CD4-positive, CD25-positive, alpha-beta regulatory T cell (primary cell): ENCODE measurements at regions not wholly inside any gene's neighbourhood (a gene's known extent, or its start where the extent isn't known, plus 50 kb on each side); places are given as distances from the start of the nearest gene placed in this dataset.

Experiments
- ATAC-seq, 2 donors: fragments of 150-1000 bp; cut with Tn5 transposase; one replicate each; pipeline ENCODE4 v1.10.0; 2021; ENCODE audit warnings: low read depth in 2 of 2, moderate number of reproducible peaks in 2 of 2, moderate library complexity in 1 of 2
- DNase-seq, 3 donors: peaks; one replicate each; pipeline versions ENCODE4 v3.0.0 to v3.0.0-alpha.2; 2012 to 2022; ENCODE audit warnings: mixed read lengths in 1 of 3
- H3K27ac ChIP-seq: one replicate; pipeline ENCODE4 v1.7.0; 2013; ENCODE audit warnings: mild to moderate bottlenecking, low read length; ENCODE audit not compliant: insufficient read depth, poor library complexity, severe bottlenecking
- H3K27me3 ChIP-seq: one replicate; pipeline ENCODE4 v1.7.0; 2013; ENCODE audit warnings: low read length; ENCODE audit not compliant: control insufficient read depth, insufficient read depth
- H3K36me3 ChIP-seq: one replicate; pipeline ENCODE4 v1.7.0; 2013; ENCODE audit warnings: mild to moderate bottlenecking, low read length, moderate library complexity; ENCODE audit not compliant: control insufficient read depth, insufficient read depth
- H3K4me1 ChIP-seq: 2 replicates; pipeline ENCODE4 v1.7.0; 2013; ENCODE audit warnings: mild to moderate bottlenecking, low read length; ENCODE audit not compliant: insufficient read depth, control insufficient read depth, poor library complexity, severe bottlenecking
- H3K4me3 ChIP-seq: one replicate; pipeline ENCODE4 v1.7.0; 2013; ENCODE audit warnings: low read depth, mild to moderate bottlenecking, low read length, moderate library complexity
- H3K9me3 ChIP-seq, 2 experiments: 1 replicate in 1 of 2; 2 replicates in 1 of 2; pipeline ENCODE4 v1.7.0; 2013; ENCODE audit warnings: low read length in 2 of 2, mild to moderate bottlenecking in 1 of 2, moderate library complexity in 1 of 2; ENCODE audit not compliant: control insufficient read depth in 2 of 2
- H3K27ac Mint-ChIP-seq, 3 donors: one replicate each; pipeline ENCODE4 v1.8.0; 2020 to 2022; ENCODE audit warnings: mild to moderate bottlenecking in 3 of 3, mixed read lengths in 3 of 3, moderate library complexity in 2 of 3
- H3K27me3 Mint-ChIP-seq: one replicate; pipeline ENCODE4 v1.8.0; 2022; ENCODE audit warnings: mild to moderate bottlenecking, mixed read lengths
- H3K36me3 Mint-ChIP-seq: one replicate; pipeline ENCODE4 v1.8.0; 2020; ENCODE audit warnings: mixed read lengths
- H3K4me1 Mint-ChIP-seq, 4 donors: one replicate each; pipeline ENCODE4 v1.8.0; 2020 to 2022; ENCODE audit warnings: mixed read lengths in 4 of 4, mild to moderate bottlenecking in 1 of 4
- H3K4me3 Mint-ChIP-seq, 4 donors: one replicate each; pipeline ENCODE4 v1.8.0; 2020 to 2022; ENCODE audit warnings: mild to moderate bottlenecking in 4 of 4, mixed read lengths in 4 of 4, moderate library complexity in 3 of 4
- H3K9me3 Mint-ChIP-seq, 7 donors: one replicate each; pipeline ENCODE4 v1.8.0; 2020 to 2022; ENCODE audit warnings: mixed read lengths in 7 of 7, mild to moderate bottlenecking in 3 of 7, moderate library complexity in 2 of 7

GRCh38 chr4:167730769-167731168 is 361.6 kb upstream of the ANXA10 start:
- Histone ChIP-seq H3K36me3 (no peaks in the 10 kb centered on the region), H3K27ac (no peak overlapping the region), H3K4me3 (no peak overlapping the region), H3K9me3 (peaks cover 2 to 14% of the 10 kb centered on the region in 2 experiments), H3K27me3 (no peaks in the 10 kb centered on the region), H3K4me1 (no peaks in the 10 kb centered on the region)
- no peak for ATAC-seq
- no peak overlapping the region for H3K27ac Mint-ChIP-seq
- no peaks in the 10 kb centered on the region for H3K36me3 Mint-ChIP-seq
- H3K9me3 Mint-ChIP-seq: peaks cover 0 to 38% (median 13%) of the 10 kb centered on the region in 7 donors
- no peak overlapping the region for H3K4me3 Mint-ChIP-seq
- no peak for DNase-seq
- H3K4me1 Mint-ChIP-seq: no peaks in the 10 kb centered on the region
- no peaks in the 10 kb centered on the region for H3K27me3 Mint-ChIP-seq

GRCh38 chr4:167745024-167745687 is 347.2 kb upstream of the ANXA10 start:
- H3K9me3 ChIP-seq: no peaks in the 10 kb centered on the region
- H3K27me3 Mint-ChIP-seq: no peaks in the 10 kb centered on the region

GRCh38 chr4:167767281-167767680 is 325.1 kb upstream of the ANXA10 start:
- H3K4me3 Mint-ChIP-seq: no peak overlapping the region
- DNase-seq (no peak), ATAC-seq (no peak)
- no peaks in the 10 kb centered on the region for H3K36me3 ChIP-seq
- no peak overlapping the region for H3K27ac ChIP-seq
- H3K4me3 ChIP-seq: no peak overlapping the region
- peaks cover 0 to 33% (median 12%) of the 10 kb centered on the region in 7 donors for H3K9me3 Mint-ChIP-seq
- H3K27me3 Mint-ChIP-seq: no peaks in the 10 kb centered on the region
- no peak overlapping the region for H3K27ac Mint-ChIP-seq
- H3K4me1 ChIP-seq: no peaks in the 10 kb centered on the region
- no peaks in the 10 kb centered on the region for H3K4me1 Mint-ChIP-seq
- H3K9me3 ChIP-seq: no peaks in the 10 kb centered on the region
- no peaks in the 10 kb centered on the region for H3K36me3 Mint-ChIP-seq
- no peaks in the 10 kb centered on the region for H3K27me3 ChIP-seq

More at GRCh38 chr4:167745024-167745687, 347.2 kb upstream of the ANXA10 start:
- Histone ChIP-seq H3K27ac (no peak overlapping the region), H3K36me3 (no peaks in the 10 kb centered on the region), H3K4me1 (no peaks in the 10 kb centered on the region), H3K27me3 (no peaks in the 10 kb centered on the region), H3K4me3 (no peak overlapping the region)
- no peak overlapping the region for H3K27ac Mint-ChIP-seq
- H3K4me1 Mint-ChIP-seq: no peaks in the 10 kb centered on the region
- no peak for DNase-seq
- H3K9me3 Mint-ChIP-seq: peaks cover 0 to 10% (median 6%) of the 10 kb centered on the region in 7 donors
- no peak for ATAC-seq
- no peak overlapping the region for H3K4me3 Mint-ChIP-seq
- no peaks in the 10 kb centered on the region for H3K36me3 Mint-ChIP-seq

- no peak overlapping the region for H3K27ac ChIP-seq
- H3K4me3 ChIP-seq: no peak overlapping the region
- Mint-ChIP-seq H3K9me3 (peaks cover 0 to 18% (median 8%) of the 10 kb centered on the region in 7 donors), H3K4me1 (no peaks in the 10 kb centered on the region), H3K36me3 (no peaks in the 10 kb centered on the region), H3K27ac (no peak overlapping the region), H3K4me3 (no peak overlapping the region), H3K27me3 (no peaks in the 10 kb centered on the region)
- H3K4me1 ChIP-seq: no peaks in the 10 kb centered on the region
- no peaks in the 10 kb centered on the region for H3K36me3 ChIP-seq
- no peaks in the 10 kb centered on the region for H3K27me3 ChIP-seq
- H3K9me3 ChIP-seq: peaks cover 0 to 4% of the 10 kb centered on the region in 2 experiments
- DNase-seq: no peak
- ATAC-seq: no peak
These were observed 317.7 kb upstream of the ANXA10 start for GRCh38 chr4:167774646-167775045.

- DNase-seq: no peak
- no peaks in the 10 kb centered on the region for H3K36me3 ChIP-seq
- no peak for ATAC-seq
- no peaks in the 10 kb centered on the region for H3K27me3 ChIP-seq
- H3K4me3 ChIP-seq: no peak overlapping the region
- no peaks in the 10 kb centered on the region for H3K36me3 Mint-ChIP-seq
- peaks cover 0 to 4% of the 10 kb centered on the region in 2 experiments for H3K9me3 ChIP-seq
- H3K4me1 Mint-ChIP-seq: no peaks in the 10 kb centered on the region
- H3K27ac Mint-ChIP-seq: no peak overlapping the region
- H3K9me3 Mint-ChIP-seq: peaks cover 0 to 22% (median 4%) of the 10 kb centered on the region in 7 donors
- H3K4me3 Mint-ChIP-seq: no peak overlapping the region
- no peaks in the 10 kb centered on the region for H3K4me1 ChIP-seq
- H3K27ac ChIP-seq: no peak overlapping the region
- H3K27me3 Mint-ChIP-seq: no peaks in the 10 kb centered on the region
These were observed 317.0 kb upstream of the ANXA10 start for GRCh38 chr4:167775375-167775774.

GRCh38 chr4:167779280-167779679 is 313.1 kb upstream of the ANXA10 start:
- H3K9me3 Mint-ChIP-seq: peaks cover 0 to 31% (median 4%) of the 10 kb centered on the region in 7 donors
- no peak overlapping the region for H3K4me3 Mint-ChIP-seq
- H3K9me3 ChIP-seq: no peaks in the 10 kb centered on the region
- no peaks in the 10 kb centered on the region for H3K27me3 ChIP-seq
- ATAC-seq (no peak), DNase-seq (no peak)
- H3K4me1 ChIP-seq: no peaks in the 10 kb centered on the region
- H3K27ac ChIP-seq: no peak overlapping the region
- no peaks in the 10 kb centered on the region for H3K36me3 Mint-ChIP-seq
- H3K4me1 Mint-ChIP-seq: no peaks in the 10 kb centered on the region
- no peaks in the 10 kb centered on the region for H3K27me3 Mint-ChIP-seq
- no peak overlapping the region for H3K27ac Mint-ChIP-seq
- no peaks in the 10 kb centered on the region for H3K36me3 ChIP-seq
- H3K4me3 ChIP-seq: no peak overlapping the region

- H3K27me3 Mint-ChIP-seq: no peaks in the 10 kb centered on the region
- no peaks in the 10 kb centered on the region for H3K4me1 ChIP-seq
- H3K27ac Mint-ChIP-seq: no peak overlapping the region
- H3K9me3 Mint-ChIP-seq: peaks cover 0 to 31% (median 4%) of the 10 kb centered on the region in 7 donors
- no peaks in the 10 kb centered on the region for H3K4me1 Mint-ChIP-seq
- DNase-seq (no peak), ATAC-seq (no peak)
- H3K27ac ChIP-seq: no peak overlapping the region
- no peak overlapping the region for H3K4me3 ChIP-seq
- no peaks in the 10 kb centered on the region for H3K36me3 Mint-ChIP-seq
- no peak overlapping the region for H3K4me3 Mint-ChIP-seq
- no peaks in the 10 kb centered on the region for H3K36me3 ChIP-seq
- no peaks in the 10 kb centered on the region for H3K9me3 ChIP-seq
- H3K27me3 ChIP-seq: no peaks in the 10 kb centered on the region
These were observed 312.5 kb upstream of the ANXA10 start for GRCh38 chr4:167779864-167780263.

GRCh38 chr4:167784826-167785225 is 307.5 kb upstream of the ANXA10 start:
- Mint-ChIP-seq H3K9me3 (peaks cover 0 to 22% (median 4%) of the 10 kb centered on the region in 7 donors), H3K4me3 (no peak overlapping the region), H3K27me3 (no peaks in the 10 kb centered on the region), H3K36me3 (no peaks in the 10 kb centered on the region), H3K27ac (no peak overlapping the region), H3K4me1 (no peaks in the 10 kb centered on the region)
- ATAC-seq: no peak
- H3K27me3 ChIP-seq: no peaks in the 10 kb centered on the region
- no peak overlapping the region for H3K27ac ChIP-seq
- H3K9me3 ChIP-seq: no peaks in the 10 kb centered on the region
- H3K4me3 ChIP-seq: no peak overlapping the region
- no peaks in the 10 kb centered on the region for H3K36me3 ChIP-seq
- no peaks in the 10 kb centered on the region for H3K4me1 ChIP-seq
- DNase-seq: no peak
